ENCODE measurements at regions not wholly inside any gene's neighbourhood (a gene's known extent, or its start where the extent isn't known, plus 50 kb on each side); places are given as distances from the start of the nearest gene placed in this dataset.
A peak's percentile ranks its signal among the peaks of the same experiment; 100 is the strongest.

- H3K79me2 ChIP-seq (ENCODE audit: control insufficient read depth, insufficient read depth, low read length), result no peaks in the 10 kb centered on the region
- no peak overlapping the region for H3K9ac ChIP-seq (ENCODE audit: insufficient read depth, low read length)
- DNase-seq (ENCODE audit: low read depth in 2 of 2), result no peak
Observed at GRCh38 chr7:81245353-81245752, 326.5 kb upstream of the SEMA3C start.

GRCh38 chr7:81244224-81244623 is 325.4 kb upstream of the SEMA3C start:
- Histone ChIP-seq H3K9ac (ENCODE audit: insufficient read depth, low read length) (no peak overlapping the region), H2AFZ (ENCODE audit: low read length) (no peak overlapping the region), H3K4me3 (replicated peaks in 1 of 4; ENCODE audit: control extremely low read depth in 1 of 4, insufficient read depth in 1 of 4, low read depth in 3 of 4, low read length in 4 of 4) (no peak overlapping the region), H3K27me3 (ENCODE audit: control insufficient read depth, insufficient read depth, low read length) (no peaks in the 10 kb centered on the region), H4K20me1 (ENCODE audit: control insufficient read depth, extremely low read depth, insufficient read depth, low read length) (no peaks in the 10 kb centered on the region), H3K4me2 (ENCODE audit: extremely low read depth, insufficient read depth, low read length) (no peak overlapping the region), H3K9me3 (ENCODE audit: control insufficient read depth, insufficient read depth, low read depth, low read length) (no peaks in the 10 kb centered on the region), H3K36me3 (ENCODE audit: control insufficient read depth, insufficient read depth, low read length) (no peaks in the 10 kb centered on the region), H3K4me1 (ENCODE audit: control insufficient read depth, extremely low read depth, insufficient read depth, low read length) (no peaks in the 10 kb centered on the region), H3K79me2 (ENCODE audit: control insufficient read depth, insufficient read depth, low read length) (no peaks in the 10 kb centered on the region), H3K27ac (ENCODE audit: insufficient read depth, low read length) (no peak overlapping the region)
- peak in 1 of 2 donors; percentile 22 for TF ChIP-seq CTCF (conservative IDR thresholded peaks at IDR 0.05 in 1 of 2, IDR thresholded peaks at IDR 0.05 in 1 of 2; ENCODE audit: low read depth in 1 of 2, low read length in 2 of 2)
- no peak for TF ChIP-seq EZH2 (IDR thresholded peaks at IDR 0.05; ENCODE audit: low read length, missing control alignments)
- DNase-seq (ENCODE audit: low read depth in 2 of 2), result peak in 1 of 2 donors; percentile 80

More at GRCh38 chr7:81245353-81245752, 326.5 kb upstream of the SEMA3C start:
- TF ChIP-seq CTCF (conservative IDR thresholded peaks at IDR 0.05 in 1 of 2, IDR thresholded peaks at IDR 0.05 in 1 of 2; ENCODE audit: low read depth in 1 of 2, low read length in 2 of 2) (no peak), EZH2 (IDR thresholded peaks at IDR 0.05; ENCODE audit: low read length, missing control alignments) (no peak)
- Histone ChIP-seq H3K27ac (ENCODE audit: insufficient read depth, low read length) (no peak overlapping the region), H3K36me3 (ENCODE audit: control insufficient read depth, insufficient read depth, low read length) (no peaks in the 10 kb centered on the region), H3K4me1 (ENCODE audit: control insufficient read depth, extremely low read depth, insufficient read depth, low read length) (no peaks in the 10 kb centered on the region), H3K27me3 (ENCODE audit: control insufficient read depth, insufficient read depth, low read length) (no peaks in the 10 kb centered on the region), H3K9me3 (ENCODE audit: control insufficient read depth, insufficient read depth, low read depth, low read length) (no peaks in the 10 kb centered on the region), H2AFZ (ENCODE audit: low read length) (no peak overlapping the region), H4K20me1 (ENCODE audit: control insufficient read depth, extremely low read depth, insufficient read depth, low read length) (no peaks in the 10 kb centered on the region), H3K4me2 (ENCODE audit: extremely low read depth, insufficient read depth, low read length) (no peak overlapping the region), H3K4me3 (replicated peaks in 1 of 4; ENCODE audit: control extremely low read depth in 1 of 4, insufficient read depth in 1 of 4, low read depth in 3 of 4, low read length in 4 of 4) (no peak overlapping the region)

- Histone ChIP-seq H3K9ac (ENCODE audit: insufficient read depth, low read length) (no peak overlapping the region), H3K4me2 (ENCODE audit: extremely low read depth, insufficient read depth, low read length) (no peak overlapping the region), H3K27ac (ENCODE audit: insufficient read depth, low read length) (no peak overlapping the region), H2AFZ (ENCODE audit: low read length) (no peak overlapping the region), H3K36me3 (ENCODE audit: control insufficient read depth, insufficient read depth, low read length) (no peaks in the 10 kb centered on the region), H3K4me1 (ENCODE audit: control insufficient read depth, extremely low read depth, insufficient read depth, low read length) (no peaks in the 10 kb centered on the region), H3K79me2 (ENCODE audit: control insufficient read depth, insufficient read depth, low read length) (no peaks in the 10 kb centered on the region), H3K27me3 (ENCODE audit: control insufficient read depth, insufficient read depth, low read length) (no peaks in the 10 kb centered on the region), H3K9me3 (ENCODE audit: control insufficient read depth, insufficient read depth, low read depth, low read length) (no peaks in the 10 kb centered on the region), H3K4me3 (replicated peaks in 1 of 4; ENCODE audit: control extremely low read depth in 1 of 4, insufficient read depth in 1 of 4, low read depth in 3 of 4, low read length in 4 of 4) (no peak overlapping the region), H4K20me1 (ENCODE audit: control insufficient read depth, extremely low read depth, insufficient read depth, low read length) (no peaks in the 10 kb centered on the region)
- DNase-seq (ENCODE audit: low read depth in 2 of 2), result peak in 1 of 2 donors; percentile 20
- TF ChIP-seq EZH2 (IDR thresholded peaks at IDR 0.05; ENCODE audit: low read length, missing control alignments) (no peak), CTCF (conservative IDR thresholded peaks at IDR 0.05 in 1 of 2, IDR thresholded peaks at IDR 0.05 in 1 of 2; ENCODE audit: low read depth in 1 of 2, low read length in 2 of 2) (no peak)
Observed at GRCh38 chr7:81236560-81236959, 317.7 kb upstream of the SEMA3C start.

All from fibroblast of lung (primary cell).